GM21390 (cell line): ENCODE measurements at regions not wholly inside any gene's neighbourhood (a gene's known extent, or its start where the extent isn't known, plus 50 kb on each side); places are given as distances from the start of the nearest gene placed in this dataset.
"Not testable (repeated sequence)": the region's sequence is repeated elsewhere in the genome, so short reads cannot be mapped to it uniquely, and the experiment has no call there.

Source experiments
- ATAC-seq: cut with Tn5 transposase; IDR thresholded peaks from one replicate; pipeline ENCODE4 v1.9.1; 2021; ENCODE audit not compliant: unreplicated experiment

DNA sequence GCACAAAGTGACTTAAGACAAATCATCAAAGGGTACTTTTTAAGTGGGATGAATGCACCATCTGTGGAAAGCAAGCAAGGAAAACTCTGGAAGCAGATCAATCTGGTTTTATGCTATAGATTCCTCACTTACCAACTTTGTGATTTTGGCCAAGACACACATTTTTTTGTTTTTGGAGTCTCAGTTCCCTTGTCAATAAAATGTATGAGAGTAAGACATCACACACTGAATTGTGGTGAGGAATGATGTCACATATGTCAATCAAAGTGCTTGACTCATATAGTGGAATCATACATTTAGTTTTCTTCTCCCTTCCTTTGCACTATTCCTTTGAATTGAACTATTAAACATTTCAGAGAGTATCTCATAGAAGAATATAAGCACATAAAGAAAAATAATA, 620.5 kb upstream of the CITED2 start:
- ATAC-seq, result no peak

DNA sequence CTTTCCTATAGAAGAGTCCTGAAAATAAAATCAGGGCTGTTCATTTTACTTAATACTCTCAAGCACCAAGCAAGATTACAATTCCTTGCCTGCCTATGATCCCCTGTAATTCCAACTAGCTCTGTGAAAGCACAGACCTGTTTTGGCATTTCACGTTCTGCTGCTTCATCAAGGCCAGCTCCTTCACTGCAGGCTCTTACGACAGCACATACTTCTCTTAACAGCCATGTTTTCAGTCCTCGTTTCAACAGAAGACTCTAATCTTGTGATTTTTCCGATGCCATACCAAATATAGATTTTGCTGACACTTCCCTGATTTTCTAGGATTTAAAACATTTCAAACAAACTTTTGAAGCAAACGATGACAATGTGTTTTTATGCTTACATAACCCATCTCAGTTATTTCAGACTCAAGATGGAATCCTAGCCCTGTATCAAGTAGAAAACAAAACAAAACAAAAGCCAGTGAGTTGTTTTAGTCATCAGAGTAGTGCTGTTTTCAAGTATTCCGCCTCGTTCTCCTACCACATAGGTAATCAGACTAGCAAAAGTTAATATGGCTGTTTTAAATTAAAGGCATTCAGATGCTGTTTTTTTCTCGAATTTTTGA, 616.5 kb upstream of the CITED2 start:
- ATAC-seq, result no peak

DNA sequence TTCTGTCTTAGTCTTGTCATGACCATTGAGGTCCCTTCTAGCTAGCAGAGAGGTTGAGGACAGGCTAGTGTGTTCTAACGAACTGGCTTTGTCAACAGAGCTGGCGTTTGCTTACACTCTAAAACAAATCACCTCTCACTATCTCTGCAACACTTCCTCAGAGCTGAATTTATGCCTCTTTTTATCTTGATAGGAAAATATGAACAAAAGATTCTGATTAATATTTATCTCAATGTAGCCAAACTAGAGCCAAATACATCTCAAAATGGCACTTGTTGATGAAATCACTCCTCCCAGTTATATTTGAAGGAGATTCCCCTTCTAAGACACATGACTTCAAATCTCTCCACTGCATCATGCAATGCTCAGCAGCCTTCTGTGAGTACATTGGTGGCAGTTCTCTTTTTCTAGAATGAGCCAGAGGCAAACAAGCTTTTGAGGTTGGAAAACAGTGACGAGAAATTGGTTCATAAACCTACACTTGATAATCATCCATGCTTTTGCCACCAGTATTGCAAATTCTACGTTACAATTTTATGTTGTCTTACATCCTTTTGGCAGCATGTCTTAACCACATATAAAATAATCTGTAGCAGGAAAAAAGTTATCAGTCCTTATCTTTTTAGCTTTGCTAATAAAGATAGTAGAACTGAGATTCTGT, 615.7 kb upstream of the CITED2 start:
- ATAC-seq, result no peak

DNA sequence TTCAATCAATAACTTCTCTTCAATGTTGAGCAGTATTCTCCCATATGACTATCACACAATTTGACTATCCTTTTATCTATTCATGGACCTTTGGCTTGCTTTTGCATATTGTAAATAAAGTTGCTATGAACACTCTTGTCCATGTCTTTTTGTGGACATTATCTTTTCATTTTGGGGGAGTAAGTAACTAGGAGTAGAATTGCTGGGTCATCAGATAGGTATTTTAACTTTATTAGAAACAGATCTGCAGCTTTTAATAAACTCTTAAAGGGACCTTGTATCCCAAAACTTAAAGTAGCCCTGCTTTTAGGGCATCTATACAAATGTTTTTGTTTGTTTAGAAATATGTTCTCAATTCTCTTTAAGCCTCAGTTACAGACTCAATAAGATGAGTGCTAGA, 614.2 kb upstream of the CITED2 start:
- ATAC-seq, result no peak

DNA sequence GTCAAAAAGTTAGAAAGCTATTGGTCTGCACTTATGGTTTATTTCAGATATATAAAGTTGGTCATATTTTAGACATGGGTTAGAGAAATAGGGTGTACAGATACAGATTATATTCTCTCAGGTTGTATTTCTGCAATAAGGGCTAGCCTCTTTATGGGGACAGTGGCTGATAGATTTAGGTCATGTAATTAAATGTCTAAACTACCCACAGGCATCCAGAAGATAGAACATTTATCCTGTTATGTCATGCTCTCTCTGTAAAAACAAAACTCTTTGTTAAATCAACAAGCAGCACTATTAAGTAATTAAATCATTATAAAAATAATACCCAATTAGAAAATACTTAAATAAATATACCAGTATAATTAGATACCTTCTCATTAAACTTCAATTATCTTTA, 612.6 kb upstream of the CITED2 start:
- ATAC-seq, result no peak

DNA sequence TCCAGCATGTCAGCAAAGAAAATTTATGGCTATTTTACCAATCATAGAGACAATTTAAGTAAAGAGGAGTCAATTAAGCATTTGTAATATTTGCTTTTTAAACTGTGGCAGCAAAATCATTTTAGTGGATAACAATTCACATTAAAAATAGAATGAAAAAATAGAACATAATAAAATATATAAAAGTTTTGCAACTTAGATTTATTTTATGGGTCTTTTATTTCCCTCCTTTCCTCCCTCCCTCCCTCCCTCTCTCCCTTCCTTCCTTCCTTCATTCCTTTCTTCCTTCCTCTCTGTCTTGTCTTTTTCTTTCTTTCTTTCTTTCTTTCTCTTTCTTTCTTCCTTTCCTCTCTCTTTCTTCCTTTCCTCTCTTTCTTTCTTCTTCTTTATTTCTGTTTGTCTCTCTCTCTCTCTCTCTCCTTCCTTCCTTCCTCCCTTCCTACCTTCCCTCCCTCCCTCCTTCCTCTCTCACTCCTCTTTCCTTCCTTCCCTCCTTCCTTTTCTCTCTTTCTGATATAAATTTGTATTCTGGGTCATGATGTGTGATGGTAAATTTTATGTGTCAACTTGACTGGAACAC, 610.9 kb upstream of the CITED2 start:
- ATAC-seq, result no peak

DNA sequence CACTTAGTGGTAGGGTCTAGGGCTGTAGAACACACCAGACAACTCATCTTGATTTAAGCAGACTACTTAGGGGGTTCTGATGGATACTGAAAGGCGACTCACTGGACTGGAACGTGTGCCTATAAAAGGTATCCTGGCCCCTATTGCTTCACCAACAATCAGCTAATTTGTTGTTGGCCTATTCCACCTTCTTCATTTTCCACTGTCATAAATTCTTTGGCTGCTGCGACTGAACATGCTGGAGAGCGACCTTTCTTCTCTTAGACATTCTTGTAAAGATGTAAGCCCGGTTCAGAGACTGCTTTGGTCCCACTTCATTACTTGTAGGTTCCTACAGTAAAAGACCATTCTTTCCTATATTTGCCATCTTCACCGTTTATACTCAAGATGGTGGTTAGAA, 609.9 kb upstream of the CITED2 start:
- ATAC-seq, result no peak

DNA sequence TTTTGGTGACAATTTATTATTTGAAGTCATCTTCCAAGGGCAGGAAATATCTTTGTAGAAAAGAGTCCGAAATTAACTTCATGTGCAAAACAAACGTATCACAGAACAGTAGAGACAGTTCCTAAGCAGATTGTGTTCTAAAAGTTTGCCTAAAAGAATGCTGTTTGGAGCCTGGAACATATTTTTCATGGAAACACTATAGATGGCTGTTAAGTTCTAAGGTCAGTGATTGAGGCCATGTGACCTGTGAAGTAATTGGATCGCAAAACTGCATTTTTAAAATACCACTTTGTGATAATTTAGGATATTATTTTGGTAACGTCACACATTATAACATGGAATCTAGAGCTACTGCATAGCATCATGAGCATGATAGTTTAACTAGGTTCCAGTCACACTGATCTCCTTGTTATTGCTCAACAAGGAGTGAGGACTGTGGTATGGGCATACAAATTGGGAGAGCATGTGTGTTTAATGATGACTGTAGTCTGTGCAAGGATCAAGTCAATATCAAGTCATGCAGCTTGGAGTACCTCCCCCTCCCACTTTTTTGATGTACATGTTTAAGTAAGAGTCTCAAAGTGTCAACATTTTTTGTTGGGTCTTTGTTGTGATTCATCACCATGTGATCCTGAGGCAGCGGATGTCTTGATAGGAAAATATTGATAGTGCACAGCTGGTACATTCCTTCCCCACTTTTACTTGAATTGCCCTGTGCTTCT, 609.3 kb upstream of the CITED2 start:
- ATAC-seq, result no peak

DNA sequence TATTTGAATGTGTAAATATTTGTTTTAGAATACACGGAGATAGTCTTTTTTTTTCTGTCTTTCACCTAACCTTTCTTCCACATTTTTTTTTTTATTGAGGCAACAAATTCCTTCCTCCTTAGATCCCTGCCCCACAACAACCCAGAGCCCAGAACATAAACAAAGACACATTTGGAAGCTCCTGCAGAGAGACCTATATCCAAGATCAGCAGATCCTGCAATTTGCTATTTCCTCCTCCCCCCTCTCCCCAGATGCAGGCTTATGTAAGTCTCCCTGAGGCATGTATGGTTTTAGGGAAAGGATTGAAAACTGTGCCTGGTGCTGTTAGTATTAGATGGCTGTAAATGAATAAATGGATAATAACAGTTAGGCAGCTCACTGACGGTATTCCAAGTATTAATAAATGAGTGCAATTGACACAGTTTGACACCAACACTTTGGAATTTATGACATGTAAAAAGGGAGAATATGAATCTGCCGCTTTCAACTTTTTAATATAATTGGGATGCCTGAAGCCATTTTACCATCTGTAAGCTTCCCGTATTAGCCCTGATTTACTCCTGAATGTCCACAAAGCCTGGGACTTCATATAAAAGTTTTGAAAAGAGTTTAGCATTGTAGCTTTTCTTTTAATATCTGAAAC, 608.3 kb upstream of the CITED2 start:
- no peak for ATAC-seq

DNA sequence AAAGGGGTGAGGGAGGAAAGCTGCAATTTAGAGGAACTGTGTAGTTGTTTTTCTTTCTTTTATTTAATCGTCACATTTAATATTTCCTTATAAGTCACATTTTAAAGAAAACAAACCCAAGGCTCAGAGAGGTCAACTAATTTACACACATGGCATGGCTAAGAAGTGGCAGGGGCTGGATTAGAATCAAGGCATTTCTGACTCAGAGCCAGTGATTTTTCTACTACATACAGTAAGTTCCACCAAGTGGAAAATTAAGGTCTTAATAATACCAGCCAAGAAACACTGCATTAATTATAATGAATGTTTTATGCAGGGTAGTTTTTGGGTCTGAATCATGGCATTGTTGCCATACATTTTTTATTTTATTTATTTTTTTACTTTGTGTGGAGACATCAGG, 607.7 kb upstream of the CITED2 start:
- ATAC-seq, result no peak

DNA sequence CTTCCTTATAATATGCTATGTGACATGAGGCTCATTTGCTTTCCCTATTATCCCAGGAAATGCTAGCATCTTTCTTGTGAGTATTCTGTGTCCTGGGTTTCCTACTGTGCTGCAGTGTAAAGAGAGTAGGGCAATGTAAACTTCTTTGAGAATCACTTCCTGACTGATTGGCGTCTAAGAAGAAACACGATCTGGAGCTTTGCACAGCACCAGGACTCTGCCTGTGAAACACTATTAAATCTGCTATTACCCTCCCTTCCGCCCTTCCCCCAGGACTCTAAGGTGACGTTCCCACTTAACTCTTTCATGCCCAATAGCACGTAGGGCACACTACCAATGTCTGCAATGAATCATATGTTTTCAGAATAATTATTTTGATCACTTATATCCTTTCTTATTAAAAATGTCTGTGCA, 607.3 kb upstream of the CITED2 start:
- ATAC-seq, result no peak

DNA sequence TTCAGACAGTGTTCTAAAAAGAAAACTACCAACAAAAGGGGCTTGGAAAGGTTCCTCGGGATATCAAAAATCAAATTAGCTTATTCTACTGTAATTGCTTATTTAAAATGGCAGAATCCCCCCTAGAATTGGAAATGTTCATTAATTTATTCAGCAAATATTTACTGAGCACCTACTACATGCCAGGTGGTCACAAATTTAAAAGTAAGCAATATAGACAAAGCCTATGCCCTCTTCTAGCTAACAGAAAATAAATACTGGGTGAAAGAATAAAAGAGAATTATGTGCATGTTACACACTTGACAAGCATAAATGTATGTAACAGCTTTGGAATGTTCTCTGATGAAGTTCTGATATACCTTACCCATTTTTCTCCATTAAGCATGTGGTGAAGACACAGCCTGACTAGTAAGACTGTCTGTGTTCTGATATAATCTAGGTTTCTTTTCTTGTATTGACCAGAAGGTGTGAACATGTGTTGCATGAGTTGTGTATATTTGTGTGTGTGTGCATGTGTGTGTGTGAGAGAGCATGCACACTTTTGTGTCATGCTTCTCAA, 606.7 kb upstream of the CITED2 start:
- ATAC-seq, result no peak

DNA sequence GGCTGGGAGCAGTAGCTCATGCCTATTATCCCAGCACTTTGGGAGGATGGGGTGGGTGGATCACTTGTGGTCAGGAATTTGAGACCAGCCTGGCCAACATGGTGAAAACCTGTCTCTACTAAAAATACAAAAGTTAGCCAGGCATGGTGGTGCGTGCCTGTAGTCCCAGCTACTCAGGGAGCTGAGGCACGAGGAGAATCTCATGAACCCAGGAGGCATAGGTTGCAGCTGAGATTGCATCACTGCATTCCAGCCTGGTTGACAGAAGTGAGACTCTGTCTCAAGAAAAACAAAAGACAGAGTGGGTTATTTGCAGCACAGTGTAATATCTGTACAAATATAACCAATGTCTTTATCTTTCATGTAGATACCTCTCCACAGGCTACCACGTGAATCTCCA, 606.2 kb upstream of the CITED2 start:
- ATAC-seq, result not testable (repeated sequence)

DNA sequence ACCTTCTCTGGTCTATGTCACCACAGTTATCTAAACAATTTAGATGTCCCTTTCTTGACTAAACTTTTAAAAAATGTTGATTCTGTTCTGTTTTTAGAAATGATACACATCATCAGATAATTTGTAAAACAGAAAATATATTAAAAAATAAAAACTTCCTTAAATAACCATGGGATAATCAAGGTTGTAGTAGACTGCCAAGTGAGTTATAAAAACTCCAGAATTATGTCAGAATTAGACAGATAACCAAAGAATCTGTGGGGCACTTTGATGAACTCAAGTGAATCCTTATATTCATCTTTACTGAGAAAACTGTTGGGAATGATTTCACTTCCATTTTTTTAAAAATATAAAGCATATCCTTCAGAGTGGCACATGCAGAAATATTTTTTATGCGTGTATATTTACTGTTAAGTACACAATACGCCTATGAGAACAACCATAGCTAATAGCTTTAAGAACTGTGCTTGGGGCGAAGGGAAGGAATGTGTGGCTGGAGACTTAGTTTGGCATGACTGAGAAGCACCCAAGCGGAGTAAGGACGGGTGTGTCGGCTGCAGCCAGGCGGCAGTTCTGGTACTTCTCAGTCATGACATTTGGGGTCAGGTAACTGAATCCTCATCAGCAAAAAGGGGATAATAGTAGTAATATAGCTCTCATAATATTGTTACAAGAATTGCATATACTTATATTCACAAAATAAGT, 604.7 kb upstream of the CITED2 start:
- ATAC-seq, result no peak

DNA sequence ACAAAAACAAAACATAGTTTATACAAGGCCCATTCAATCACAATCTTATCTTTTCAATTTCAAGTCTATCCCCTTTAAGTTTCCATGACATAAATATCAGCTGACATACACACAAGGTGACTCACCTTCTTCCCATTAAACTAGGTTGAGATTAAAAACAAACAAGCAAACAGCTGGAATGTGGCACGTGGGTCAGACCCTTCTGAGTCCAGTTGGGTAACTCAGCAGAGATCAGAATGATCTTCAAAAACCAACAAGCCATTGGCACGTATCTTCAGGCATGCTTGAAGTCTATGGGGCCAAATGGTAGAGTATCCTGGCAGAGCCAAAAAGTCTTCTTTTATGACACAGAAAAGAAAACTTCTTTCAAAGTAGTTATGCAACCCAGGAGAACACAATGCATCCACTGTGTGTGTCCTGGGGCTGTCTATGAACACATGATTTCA, 603.5 kb upstream of the CITED2 start:
- ATAC-seq, result no peak

DNA sequence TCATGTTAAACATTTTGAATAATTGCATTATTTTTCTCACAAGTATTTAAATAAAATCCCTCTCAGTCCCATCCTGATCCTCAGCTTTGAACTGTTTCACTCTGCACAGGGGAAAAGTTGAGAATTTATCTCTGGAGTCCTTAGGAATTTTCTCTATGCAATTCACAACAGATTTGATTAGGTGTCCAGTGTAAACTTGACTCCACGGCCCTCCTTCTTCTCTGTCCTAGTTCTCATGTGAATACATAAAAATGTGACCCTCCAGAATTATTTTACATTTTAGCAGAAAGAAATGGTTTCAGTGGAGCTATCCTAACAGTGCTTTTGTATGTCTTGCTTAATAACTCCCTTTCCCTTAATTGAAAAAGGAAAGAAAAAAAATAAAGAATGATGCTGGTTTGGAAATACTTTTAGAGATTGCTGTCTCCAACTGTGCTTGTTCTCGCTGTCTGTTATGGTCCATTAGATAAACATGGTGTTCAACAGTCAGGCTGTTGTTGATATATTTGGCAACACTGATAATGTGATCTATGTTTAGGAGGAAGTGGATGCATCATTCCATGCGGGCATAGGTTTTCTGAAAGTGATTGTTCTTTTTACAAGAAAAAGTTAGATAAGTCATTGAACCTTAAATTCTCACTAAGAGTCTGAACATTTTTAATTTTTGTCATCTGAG, 599.4 kb upstream of the CITED2 start:
- no peak for ATAC-seq

DNA sequence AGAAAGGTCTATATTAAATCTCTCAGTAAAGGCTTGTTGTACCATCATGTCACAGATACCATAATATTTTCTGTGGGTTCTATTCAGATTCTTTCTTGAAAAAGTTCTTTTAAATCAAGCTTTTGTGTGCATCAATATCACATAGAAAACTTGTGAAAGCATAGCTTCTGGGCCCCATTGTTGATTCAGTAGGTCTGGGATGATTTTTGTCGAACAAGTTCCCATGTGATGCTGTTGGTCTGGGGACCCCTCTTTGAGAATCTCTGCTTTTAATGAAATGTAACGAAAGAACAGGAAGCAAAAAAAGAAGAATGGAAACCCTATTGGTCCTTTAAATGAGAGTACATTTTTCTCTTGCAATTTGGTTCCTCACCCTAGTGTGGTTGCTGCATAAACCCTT, 597.7 kb upstream of the CITED2 start:
- no peak for ATAC-seq

DNA sequence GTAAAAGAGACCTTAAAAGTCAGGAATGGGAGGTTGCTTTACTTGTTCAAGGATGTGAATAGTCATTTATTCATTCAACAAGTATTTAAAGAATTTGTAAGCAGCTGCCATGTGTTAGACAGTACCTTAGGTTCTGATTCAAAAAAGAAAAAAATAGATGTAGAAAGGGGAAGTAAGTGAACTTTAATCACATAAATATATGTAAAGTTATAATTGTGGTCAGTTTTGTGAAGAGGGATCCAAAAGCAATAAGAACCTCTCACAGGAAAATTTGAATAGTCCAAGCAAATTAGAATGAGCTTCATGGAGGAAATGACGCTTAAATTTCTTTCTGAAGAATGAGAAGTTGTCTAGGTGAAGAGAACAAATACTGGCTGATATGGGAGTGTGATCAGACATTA, 596.1 kb upstream of the CITED2 start:
- ATAC-seq, result no peak

DNA sequence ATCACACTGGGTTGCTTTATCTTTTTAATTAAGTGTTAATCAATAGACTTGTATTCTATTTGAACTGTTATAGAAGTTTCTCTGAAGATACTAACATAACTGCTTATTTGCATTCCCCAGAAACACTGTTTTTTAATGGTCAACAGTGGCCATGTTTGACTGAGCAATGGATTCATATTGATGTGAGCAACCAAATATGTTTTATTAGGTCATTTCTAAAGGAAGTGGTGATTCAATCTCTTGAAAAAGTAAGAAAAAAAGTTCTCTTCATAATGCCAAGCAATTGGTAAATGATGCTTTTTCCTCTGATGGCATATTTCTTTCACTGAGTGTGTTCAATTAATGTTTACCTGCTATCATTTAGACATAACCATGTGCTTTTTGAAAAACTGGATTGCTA, 593.0 kb upstream of the CITED2 start:
- no peak for ATAC-seq

DNA sequence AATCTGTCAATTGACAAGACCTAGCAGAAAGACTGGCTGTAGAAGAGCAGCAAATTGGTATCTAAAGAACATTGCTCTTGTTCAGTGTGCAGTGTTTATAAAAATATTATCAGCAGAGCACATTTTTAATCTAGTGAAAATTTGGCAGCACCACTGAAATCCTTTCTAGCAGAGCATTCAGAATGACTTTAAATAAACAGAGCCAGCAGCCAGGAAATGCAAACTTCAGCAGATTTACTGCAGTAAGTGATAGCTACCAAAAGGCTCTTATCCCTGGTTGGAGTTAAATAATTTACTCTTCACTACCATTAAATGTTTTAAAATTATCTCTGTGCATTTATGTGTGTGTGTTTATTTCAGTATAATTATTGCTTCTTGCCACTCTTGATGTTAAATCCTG, 590.9 kb upstream of the CITED2 start:
- ATAC-seq, result no peak
